GM21529 (cell line): ENCODE measurements at regions not wholly inside any gene's neighbourhood (a gene's known extent, or its start where the extent isn't known, plus 50 kb on each side); places are given as distances from the start of the nearest gene placed in this dataset.

Experiments used
- ATAC-seq: cut with Tn5 transposase; IDR thresholded peaks from one replicate; pipeline ENCODE4 v1.9.1; 2021; ENCODE audit not compliant: unreplicated experiment

GRCh38 chr18:45467293-45467692 lies 148.0 kb upstream of the SLC14A2 start:
- ATAC-seq, result no peak

- no peak for ATAC-seq
Observed at GRCh38 chr18:45467945-45468344, 147.3 kb upstream of the SLC14A2 start.

- ATAC-seq, result no peak
Observed at GRCh38 chr18:45478889-45479288, 136.4 kb upstream of the SLC14A2 start.

- ATAC-seq, result no peak
Observed at GRCh38 chr18:45480219-45481015, 134.9 kb upstream of the SLC14A2 start.

GRCh38 chr18:45481821-45482220 lies 133.5 kb upstream of the SLC14A2 start:
- ATAC-seq, result no peak

GRCh38 chr18:45482286-45482685 lies 133.0 kb upstream of the SLC14A2 start:
- no peak for ATAC-seq

GRCh38 chr18:45487581-45487980 lies 127.7 kb upstream of the SLC14A2 start:
- ATAC-seq, result no peak

- no peak for ATAC-seq
Observed at GRCh38 chr18:45488645-45489044, 126.6 kb upstream of the SLC14A2 start.

- ATAC-seq, result no peak
Observed at GRCh38 chr18:45493830-45494229, 121.4 kb upstream of the SLC14A2 start.

GRCh38 chr18:45494811-45495210 lies 120.5 kb upstream of the SLC14A2 start:
- no peak for ATAC-seq

GRCh38 chr18:45496741-45497140 lies 118.5 kb upstream of the SLC14A2 start:
- no peak for ATAC-seq

- ATAC-seq, result no peak
Observed at GRCh38 chr18:45497595-45498286, 117.5 kb upstream of the SLC14A2 start.

GRCh38 chr18:45498287-45498658 lies 117.0 kb upstream of the SLC14A2 start:
- no peak for ATAC-seq

- ATAC-seq, result no peak
Observed at GRCh38 chr18:45503990-45504389, 111.3 kb upstream of the SLC14A2 start.

GRCh38 chr18:45505497-45506206 lies 109.6 kb upstream of the SLC14A2 start:
- ATAC-seq, result no peak

- no peak for ATAC-seq
Observed at GRCh38 chr18:45506951-45507350, 108.3 kb upstream of the SLC14A2 start.

- ATAC-seq, result no peak
Observed at GRCh38 chr18:45509535-45509934, 105.7 kb upstream of the SLC14A2 start.

GRCh38 chr18:45510656-45511055 lies 104.6 kb upstream of the SLC14A2 start:
- no peak for ATAC-seq

GRCh38 chr18:45512363-45512953 lies 102.8 kb upstream of the SLC14A2 start:
- ATAC-seq, result no peak

GRCh38 chr18:45517181-45517741 lies 98.0 kb upstream of the SLC14A2 start:
- ATAC-seq, result no peak
